ENCODE measurements at regions not wholly inside any gene's neighbourhood (a gene's known extent, or its start where the extent isn't known, plus 50 kb on each side); places are given as distances from the start of the nearest gene placed in this dataset.

- Mint-ChIP-seq H3K27me3 (ENCODE audit: insufficient read depth) (no peaks in the 10 kb centered on the region), H3K9me3 (no peaks in the 10 kb centered on the region)
These were observed 1059.3 kb upstream of the GYPC start for GRCh38 chr2:125596612-125597011.

GRCh38 chr2:125615438-125615837 is 1040.5 kb upstream of the GYPC start:
- Mint-ChIP-seq H3K4me3 (no peak overlapping the region), H3K4me1 (peaks cover 2% of the 10 kb centered on the region), H3K27ac (no peak overlapping the region), H3K9me3 (peaks cover 3% of the 10 kb centered on the region), H3K36me3 (ENCODE audit: low read depth) (no peaks in the 10 kb centered on the region), H3K27me3 (ENCODE audit: insufficient read depth) (peaks cover 17% of the 10 kb centered on the region)
- no peak for TF ChIP-seq CTCF (conservative IDR thresholded peaks at IDR 0.05)
- 83% methylated on average over 2 of the region's 3 CpGs; no CpG with 5 or more reads in 1 of the 2 experiments for WGBS, 2 experiments (ENCODE audit: insufficient coverage in 1 of 2, insufficient read length in 1 of 2)
- H3K4me3 ChIP-seq (ENCODE audit: low read length), result no peak overlapping the region
- H3K27me3 ChIP-seq (ENCODE audit: control insufficient read depth, insufficient read depth, low read length, poor library complexity, severe bottlenecking), result peaks cover 27% of the 10 kb centered on the region
- H3K4me1 ChIP-seq (ENCODE audit: control insufficient read depth, insufficient read depth, low read length), result no peaks in the 10 kb centered on the region
- H3K27ac ChIP-seq (ENCODE audit: low read depth, low read length), result no peak overlapping the region
- no peaks in the 10 kb centered on the region for H3K9me3 ChIP-seq (ENCODE audit: control insufficient read depth, low read length)
- H3K9ac ChIP-seq (ENCODE audit: extremely low read depth, low read length, poor library complexity, severe bottlenecking), result no peak overlapping the region
- no peaks in the 10 kb centered on the region for H3K36me3 ChIP-seq (ENCODE audit: control insufficient read depth, insufficient read depth, low read length)
- no peak for DNase-seq

More at GRCh38 chr2:125596612-125597011, 1059.3 kb upstream of the GYPC start:
- no peaks in the 10 kb centered on the region for H3K36me3 Mint-ChIP-seq (ENCODE audit: low read depth)
- TF ChIP-seq CTCF (conservative IDR thresholded peaks at IDR 0.05), result no peak
- no peak overlapping the region for H3K27ac Mint-ChIP-seq
- DNase-seq, result no peak
- Histone ChIP-seq H3K4me3 (ENCODE audit: low read length) (no peak overlapping the region), H3K9ac (ENCODE audit: extremely low read depth, low read length, poor library complexity, severe bottlenecking) (no peak overlapping the region), H3K9me3 (ENCODE audit: control insufficient read depth, low read length) (no peaks in the 10 kb centered on the region), H3K27ac (ENCODE audit: low read depth, low read length) (no peak overlapping the region), H3K36me3 (ENCODE audit: control insufficient read depth, insufficient read depth, low read length) (no peaks in the 10 kb centered on the region), H3K27me3 (ENCODE audit: control insufficient read depth, insufficient read depth, low read length, poor library complexity, severe bottlenecking) (no peaks in the 10 kb centered on the region), H3K4me1 (ENCODE audit: control insufficient read depth, insufficient read depth, low read length) (no peaks in the 10 kb centered on the region)
- H3K4me3 Mint-ChIP-seq, result no peak overlapping the region
- WGBS, 2 experiments (ENCODE audit: insufficient coverage in 1 of 2, insufficient read length in 1 of 2), result 50 to 89% methylated on average over 2 of the region's 3 CpGs
- peaks cover 5% of the 10 kb centered on the region for H3K4me1 Mint-ChIP-seq

GRCh38 chr2:125630377-125630776 is 1025.6 kb upstream of the GYPC start:
- Histone ChIP-seq H3K27ac (ENCODE audit: low read depth, low read length) (no peak overlapping the region), H3K36me3 (ENCODE audit: control insufficient read depth, insufficient read depth, low read length) (no peaks in the 10 kb centered on the region), H3K9ac (ENCODE audit: extremely low read depth, low read length, poor library complexity, severe bottlenecking) (no peak overlapping the region), H3K27me3 (ENCODE audit: control insufficient read depth, insufficient read depth, low read length, poor library complexity, severe bottlenecking) (no peaks in the 10 kb centered on the region), H3K9me3 (ENCODE audit: control insufficient read depth, low read length) (no peaks in the 10 kb centered on the region), H3K4me1 (ENCODE audit: control insufficient read depth, insufficient read depth, low read length) (no peaks in the 10 kb centered on the region), H3K4me3 (ENCODE audit: low read length) (no peak overlapping the region)
- peaks cover 17% of the 10 kb centered on the region for H3K9me3 Mint-ChIP-seq
- no peak overlapping the region for H3K4me3 Mint-ChIP-seq
- H3K36me3 Mint-ChIP-seq (ENCODE audit: low read depth), result no peaks in the 10 kb centered on the region
- DNase-seq, result no peak
- no peak overlapping the region for H3K27ac Mint-ChIP-seq
- WGBS, 2 experiments (ENCODE audit: insufficient coverage in 1 of 2, insufficient read length in 1 of 2), result 90 to 96% methylated on average over 3 to 6 of the region's 6 CpGs
- no peak for TF ChIP-seq CTCF (conservative IDR thresholded peaks at IDR 0.05)
- H3K27me3 Mint-ChIP-seq (ENCODE audit: insufficient read depth), result peaks cover 2% of the 10 kb centered on the region
- H3K4me1 Mint-ChIP-seq, result no peaks in the 10 kb centered on the region
